ENCODE measurements at regions not wholly inside any gene's neighbourhood (a gene's known extent, or its start where the extent isn't known, plus 50 kb on each side); places are given as distances from the start of the nearest gene placed in this dataset.

- DNase-seq (ENCODE audit: low spot score): no peak
- Histone ChIP-seq H3K4me3 (no peak overlapping the region), H3K4me1 (no peaks in the 10 kb centered on the region), H3F3A (ENCODE audit: low read depth) (no peaks in the 10 kb centered on the region), H3K27ac (no peak overlapping the region), H3K9ac (no peak overlapping the region), H3K27me3 (no peaks in the 10 kb centered on the region), H2AFZ (replicated peaks) (no peak overlapping the region), H3K9me3 (ENCODE audit: low read depth) (no peaks in the 10 kb centered on the region), H3K36me3 (no peaks in the 10 kb centered on the region), H4K20me1 (ENCODE audit: low read depth) (no peaks in the 10 kb centered on the region), H3K79me2 (ENCODE audit: low read depth) (no peaks in the 10 kb centered on the region), H3K4me2 (no peak overlapping the region)
- H3K4me1 Mint-ChIP-seq: peaks cover 10% of the 10 kb centered on the region
- TF ChIP-seq EZH2 (IDR thresholded peaks at IDR 0.05) (no peak), CTCF (IDR thresholded peaks at IDR 0.05) (no peak), EZH2phosphoT487 (IDR thresholded peaks at IDR 0.05) (no peak)
- no peaks in the 10 kb centered on the region for H3K9me3 Mint-ChIP-seq
- H3K4me3 Mint-ChIP-seq: no peak overlapping the region
- no peaks in the 10 kb centered on the region for H3K27me3 Mint-ChIP-seq (ENCODE audit: insufficient read depth, low read depth)
- no peak overlapping the region for H3K27ac Mint-ChIP-seq
- no peaks in the 10 kb centered on the region for H3K36me3 Mint-ChIP-seq
Measured at GRCh38 chr20:12095180-12095920, 177.7 kb downstream of the BTBD3 start.

- no peak for DNase-seq (ENCODE audit: low spot score)
- H3F3A ChIP-seq (ENCODE audit: low read depth): no peaks in the 10 kb centered on the region
- H3K4me3 ChIP-seq: no peak overlapping the region
- no peak overlapping the region for H3K4me3 Mint-ChIP-seq
- H3K27me3 Mint-ChIP-seq (ENCODE audit: insufficient read depth, low read depth): no peaks in the 10 kb centered on the region
- no peaks in the 10 kb centered on the region for H3K36me3 Mint-ChIP-seq
- H3K4me1 ChIP-seq: no peaks in the 10 kb centered on the region
- no peak overlapping the region for H3K9ac ChIP-seq
- no peak overlapping the region for H3K27ac Mint-ChIP-seq
- H3K79me2 ChIP-seq (ENCODE audit: low read depth): no peaks in the 10 kb centered on the region
- no peak overlapping the region for H3K27ac ChIP-seq
- H3K4me2 ChIP-seq: no peak overlapping the region
- no peaks in the 10 kb centered on the region for H3K9me3 ChIP-seq (ENCODE audit: low read depth)
- no peak for TF ChIP-seq EZH2phosphoT487 (IDR thresholded peaks at IDR 0.05)
- no peak for TF ChIP-seq CTCF (IDR thresholded peaks at IDR 0.05)
- no peak for TF ChIP-seq EZH2 (IDR thresholded peaks at IDR 0.05)
- H3K27me3 ChIP-seq: no peaks in the 10 kb centered on the region
- no peaks in the 10 kb centered on the region for H3K9me3 Mint-ChIP-seq
- H3K36me3 ChIP-seq: no peaks in the 10 kb centered on the region
- H2AFZ ChIP-seq (replicated peaks): no peak overlapping the region
- peaks cover 10% of the 10 kb centered on the region for H3K4me1 Mint-ChIP-seq
- no peaks in the 10 kb centered on the region for H4K20me1 ChIP-seq (ENCODE audit: low read depth)
Measured at GRCh38 chr20:12098421-12098820, 180.7 kb downstream of the BTBD3 start.

DNA sequence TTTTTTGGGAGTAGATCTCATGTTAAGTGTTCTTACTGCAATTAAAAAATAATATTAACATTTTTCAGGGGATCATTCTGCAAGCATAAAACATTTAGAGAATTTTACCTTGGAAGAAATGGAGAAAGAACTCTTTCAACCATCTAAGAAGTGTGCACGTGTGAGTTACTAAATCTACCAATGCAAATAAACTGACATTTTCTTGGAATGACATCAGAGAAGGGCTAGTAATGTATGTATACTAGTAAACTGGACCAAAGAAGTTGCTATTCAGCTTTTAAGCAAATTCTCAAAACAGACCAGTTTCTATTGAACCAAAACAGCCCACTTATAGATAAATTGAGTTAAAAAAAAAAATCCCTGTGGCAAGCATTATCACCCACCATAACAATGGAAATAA is 191.2 kb downstream of the BTBD3 start:
- Histone ChIP-seq H2AFZ (replicated peaks) (no peak overlapping the region), H3F3A (ENCODE audit: low read depth) (no peaks in the 10 kb centered on the region), H3K4me3 (no peak overlapping the region), H3K36me3 (no peaks in the 10 kb centered on the region), H3K79me2 (ENCODE audit: low read depth) (no peaks in the 10 kb centered on the region), H3K9ac (no peak overlapping the region), H3K27me3 (no peaks in the 10 kb centered on the region), H4K20me1 (ENCODE audit: low read depth) (no peaks in the 10 kb centered on the region), H3K4me2 (no peak overlapping the region), H3K9me3 (ENCODE audit: low read depth) (no peaks in the 10 kb centered on the region), H3K4me1 (no peaks in the 10 kb centered on the region), H3K27ac (no peak overlapping the region)
- Mint-ChIP-seq H3K9me3 (peaks cover 5% of the 10 kb centered on the region), H3K4me1 (no peaks in the 10 kb centered on the region), H3K36me3 (no peaks in the 10 kb centered on the region), H3K27ac (no peak overlapping the region), H3K27me3 (ENCODE audit: insufficient read depth, low read depth) (no peaks in the 10 kb centered on the region), H3K4me3 (no peak overlapping the region)
- no peak for TF ChIP-seq EZH2 (IDR thresholded peaks at IDR 0.05)
- TF ChIP-seq EZH2phosphoT487 (IDR thresholded peaks at IDR 0.05): no peak
- no peak for TF ChIP-seq CTCF (IDR thresholded peaks at IDR 0.05)
- DNase-seq (ENCODE audit: low spot score): no peak
